ENCODE measurements at regions not wholly inside any gene's neighbourhood (a gene's known extent, or its start where the extent isn't known, plus 50 kb on each side); places are given as distances from the start of the nearest gene placed in this dataset.

- no peak overlapping the region for H3K27ac Mint-ChIP-seq (ENCODE audit: unreplicated experiment)
- DNase-seq (ENCODE audit: extremely low spot score, unreplicated experiment), result no peak
- H3K27me3 Mint-ChIP-seq (ENCODE audit: unreplicated experiment), result peaks cover 42% of the 10 kb centered on the region
- no peak overlapping the region for H3K4me3 Mint-ChIP-seq (ENCODE audit: unreplicated experiment)
- H3K9me3 Mint-ChIP-seq (ENCODE audit: unreplicated experiment), result no peaks in the 10 kb centered on the region
- H3K4me1 Mint-ChIP-seq (ENCODE audit: unreplicated experiment), result no peaks in the 10 kb centered on the region
- TF ChIP-seq CTCF (IDR thresholded peaks at IDR 0.05), result no peak
- no peaks in the 10 kb centered on the region for H3K36me3 Mint-ChIP-seq (ENCODE audit: unreplicated experiment)
These were observed 415.2 kb downstream of the KCTD12 start for GRCh38 chr13:76470991-76471390.

- TF ChIP-seq CTCF (IDR thresholded peaks at IDR 0.05), result no peak
- no peaks in the 10 kb centered on the region for H3K4me1 Mint-ChIP-seq (ENCODE audit: unreplicated experiment)
- H3K4me3 Mint-ChIP-seq (ENCODE audit: unreplicated experiment), result no peak overlapping the region
- peaks cover 29% of the 10 kb centered on the region for H3K27me3 Mint-ChIP-seq (ENCODE audit: unreplicated experiment)
- no peaks in the 10 kb centered on the region for H3K36me3 Mint-ChIP-seq (ENCODE audit: unreplicated experiment)
- H3K27ac Mint-ChIP-seq (ENCODE audit: unreplicated experiment), result no peak overlapping the region
- H3K9me3 Mint-ChIP-seq (ENCODE audit: unreplicated experiment), result no peaks in the 10 kb centered on the region
- DNase-seq (ENCODE audit: extremely low spot score, unreplicated experiment), result no peak
These were observed 420.2 kb downstream of the KCTD12 start for GRCh38 chr13:76466043-76466442.

GRCh38 chr13:76463314-76463713 is 422.9 kb downstream of the KCTD12 start:
- H3K36me3 Mint-ChIP-seq (ENCODE audit: unreplicated experiment), result no peaks in the 10 kb centered on the region
- no peak for TF ChIP-seq CTCF (IDR thresholded peaks at IDR 0.05)
- no peaks in the 10 kb centered on the region for H3K9me3 Mint-ChIP-seq (ENCODE audit: unreplicated experiment)
- H3K4me3 Mint-ChIP-seq (ENCODE audit: unreplicated experiment), result no peak overlapping the region
- peaks cover 23% of the 10 kb centered on the region for H3K27me3 Mint-ChIP-seq (ENCODE audit: unreplicated experiment)
- no peak for DNase-seq (ENCODE audit: extremely low spot score, unreplicated experiment)
- H3K27ac Mint-ChIP-seq (ENCODE audit: unreplicated experiment), result no peak overlapping the region
- H3K4me1 Mint-ChIP-seq (ENCODE audit: unreplicated experiment), result no peaks in the 10 kb centered on the region

- Mint-ChIP-seq H3K4me3 (ENCODE audit: unreplicated experiment) (no peak overlapping the region), H3K27ac (ENCODE audit: unreplicated experiment) (no peak overlapping the region), H3K36me3 (ENCODE audit: unreplicated experiment) (no peaks in the 10 kb centered on the region), H3K4me1 (ENCODE audit: unreplicated experiment) (no peaks in the 10 kb centered on the region), H3K9me3 (ENCODE audit: unreplicated experiment) (no peaks in the 10 kb centered on the region), H3K27me3 (ENCODE audit: unreplicated experiment) (peaks cover 23% of the 10 kb centered on the region)
- no peak for DNase-seq (ENCODE audit: extremely low spot score, unreplicated experiment)
- no peak for TF ChIP-seq CTCF (IDR thresholded peaks at IDR 0.05)
These were observed 424.2 kb downstream of the KCTD12 start for GRCh38 chr13:76461999-76462398.

GRCh38 chr13:76461484-76461883 is 424.7 kb downstream of the KCTD12 start:
- Mint-ChIP-seq H3K27ac (ENCODE audit: unreplicated experiment) (no peak overlapping the region), H3K4me1 (ENCODE audit: unreplicated experiment) (no peaks in the 10 kb centered on the region), H3K9me3 (ENCODE audit: unreplicated experiment) (no peaks in the 10 kb centered on the region), H3K36me3 (ENCODE audit: unreplicated experiment) (no peaks in the 10 kb centered on the region), H3K4me3 (ENCODE audit: unreplicated experiment) (no peak overlapping the region), H3K27me3 (ENCODE audit: unreplicated experiment) (peaks cover 23% of the 10 kb centered on the region)
- no peak for DNase-seq (ENCODE audit: extremely low spot score, unreplicated experiment)
- no peak for TF ChIP-seq CTCF (IDR thresholded peaks at IDR 0.05)
